ENCODE measurements at regions not wholly inside any gene's neighbourhood (a gene's known extent, or its start where the extent isn't known, plus 50 kb on each side); places are given as distances from the start of the nearest gene placed in this dataset.

- H3K27me3 Mint-ChIP-seq, result peaks cover 5% of the 10 kb centered on the region
- no peaks in the 10 kb centered on the region for H3K36me3 Mint-ChIP-seq (ENCODE audit: low read depth)
- TF ChIP-seq CTCF (IDR thresholded peaks at IDR 0.05), result no peak
- H3K4me3 Mint-ChIP-seq, result no peak overlapping the region
- no peak for ATAC-seq
- ChIA-PET CTCF (interaction anchor here (1.1 kb wide), 1 partner anchor 20 kb away, joined by 3 read pairs; no protein-coding TSS in a partner anchor), POLR2A (no interaction called here)
- H3K4me1 Mint-ChIP-seq (ENCODE audit: low read depth), result no peaks in the 10 kb centered on the region
- intact Hi-C loops (cut with micrococcal nuclease), result no loop called here
- DNase-seq, result no peak
- H3K9me3 Mint-ChIP-seq, result no peaks in the 10 kb centered on the region
- no peak overlapping the region for H3K27ac Mint-ChIP-seq
These were observed 124.3 kb upstream of the IRX5 start for GRCh38 chr16:54806378-54806777.

GRCh38 chr16:54805648-54806047, 125.0 kb upstream of the IRX5 start:
- POLR2A ChIA-PET, result no interaction called here
- H3K4me3 Mint-ChIP-seq, result no peak overlapping the region
- H3K27ac Mint-ChIP-seq, result no peak overlapping the region
- TF ChIP-seq CTCF (IDR thresholded peaks at IDR 0.05), result no peak
- H3K27me3 Mint-ChIP-seq, result peaks cover 5% of the 10 kb centered on the region
- intact Hi-C loops (cut with micrococcal nuclease), result no loop called here
- CTCF ChIA-PET, result interaction anchor here (1.1 kb wide), 1 partner anchor 19 kb away, joined by 3 read pairs; no protein-coding TSS in a partner anchor
- no peaks in the 10 kb centered on the region for H3K4me1 Mint-ChIP-seq (ENCODE audit: low read depth)
- no peaks in the 10 kb centered on the region for H3K9me3 Mint-ChIP-seq
- DNase-seq, result no peak
- ATAC-seq, result no peak
- no peaks in the 10 kb centered on the region for H3K36me3 Mint-ChIP-seq (ENCODE audit: low read depth)

GRCh38 chr16:54801057-54801844, 129.4 kb upstream of the IRX5 start:
- no peaks in the 10 kb centered on the region for H3K4me1 Mint-ChIP-seq (ENCODE audit: low read depth)
- CTCF ChIA-PET, result no interaction called here
- POLR2A ChIA-PET, result no interaction called here
- no peak overlapping the region for H3K4me3 Mint-ChIP-seq
- H3K36me3 Mint-ChIP-seq (ENCODE audit: low read depth), result no peaks in the 10 kb centered on the region
- H3K27ac Mint-ChIP-seq, result no peak overlapping the region
- no peak for TF ChIP-seq CTCF (IDR thresholded peaks at IDR 0.05)
- no peak for DNase-seq
- peaks cover 6% of the 10 kb centered on the region for H3K9me3 Mint-ChIP-seq
- intact Hi-C loops (cut with micrococcal nuclease), result no loop called here
- H3K27me3 Mint-ChIP-seq, result peaks cover 5% of the 10 kb centered on the region
- ATAC-seq, result no peak

- no peaks in the 10 kb centered on the region for H3K36me3 Mint-ChIP-seq (ENCODE audit: low read depth)
These were observed 132.4 kb upstream of the IRX5 start for GRCh38 chr16:54798267-54798666.

More at GRCh38 chr16:54798267-54798666, 132.4 kb upstream of the IRX5 start:
- ATAC-seq (no peak), DNase-seq (no peak)
- H3K27ac Mint-ChIP-seq, result no peak overlapping the region
- peaks cover 6% of the 10 kb centered on the region for H3K9me3 Mint-ChIP-seq
- intact Hi-C loops (cut with micrococcal nuclease), result no loop called here
- H3K27me3 Mint-ChIP-seq, result peaks cover 5% of the 10 kb centered on the region
- TF ChIP-seq CTCF (IDR thresholded peaks at IDR 0.05), result no peak
- no peaks in the 10 kb centered on the region for H3K4me1 Mint-ChIP-seq (ENCODE audit: low read depth)
- H3K4me3 Mint-ChIP-seq, result no peak overlapping the region
- POLR2A ChIA-PET, result no interaction called here
- CTCF ChIA-PET, result no interaction called here
